ENCODE measurements at regions not wholly inside any gene's neighbourhood (a gene's known extent, or its start where the extent isn't known, plus 50 kb on each side); places are given as distances from the start of the nearest gene placed in this dataset.

DNA sequence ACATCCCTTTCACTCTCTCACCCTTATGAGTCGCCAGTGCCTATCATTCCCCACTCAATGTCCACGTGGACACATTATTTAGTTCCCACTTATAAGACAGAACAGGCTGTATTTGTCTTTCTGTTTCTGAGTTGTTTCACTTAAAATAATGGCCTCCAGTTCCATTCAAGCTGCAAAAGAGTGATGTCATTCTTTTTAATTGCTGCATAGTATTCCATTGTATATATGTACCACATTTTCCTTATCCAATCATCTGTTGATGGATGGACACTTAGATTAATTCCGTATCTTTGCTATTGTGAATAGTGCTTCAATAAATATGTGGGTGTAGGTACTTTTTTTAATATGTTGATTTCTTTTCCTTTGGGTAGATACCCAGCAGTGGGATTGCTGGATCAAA lies 79.1 kb downstream of the ZNF365 start:
- no peak for DNase-seq (ENCODE audit: low spot score)

DNA sequence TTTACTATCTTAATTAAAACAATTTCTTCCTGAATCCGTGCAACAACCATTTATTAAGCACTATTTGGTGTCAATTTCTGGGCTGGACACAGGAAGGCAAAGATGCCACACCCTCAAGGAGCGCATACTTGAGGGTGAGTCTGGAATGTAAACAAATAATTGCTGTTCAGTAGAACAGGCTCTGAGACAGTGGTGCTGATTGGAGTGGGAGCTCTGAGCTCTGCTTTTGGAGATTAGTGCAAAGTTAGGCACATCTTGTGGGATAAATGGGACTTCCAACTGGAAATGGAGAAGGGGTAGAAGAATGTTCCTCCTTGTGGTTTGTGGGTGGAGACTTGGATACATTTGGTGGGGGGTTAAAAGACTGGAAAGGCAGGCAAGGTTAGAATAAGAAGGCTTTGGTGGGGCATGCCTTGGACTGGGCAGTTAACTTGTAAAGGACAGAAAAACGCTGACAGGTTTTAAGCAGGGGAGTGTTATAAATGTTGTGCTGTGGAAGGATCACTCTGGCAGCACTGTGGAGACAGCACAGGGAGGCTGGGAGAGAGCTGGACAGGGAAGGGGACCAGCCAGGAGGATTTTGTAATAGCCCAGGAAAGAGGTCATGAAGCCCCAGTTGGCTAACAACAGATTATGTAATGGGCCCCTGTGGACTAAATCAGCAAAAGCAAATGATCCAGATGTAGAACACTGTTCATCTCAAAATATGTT lies 80.7 kb downstream of the ZNF365 start:
- DNase-seq (ENCODE audit: low spot score), result no peak

DNA sequence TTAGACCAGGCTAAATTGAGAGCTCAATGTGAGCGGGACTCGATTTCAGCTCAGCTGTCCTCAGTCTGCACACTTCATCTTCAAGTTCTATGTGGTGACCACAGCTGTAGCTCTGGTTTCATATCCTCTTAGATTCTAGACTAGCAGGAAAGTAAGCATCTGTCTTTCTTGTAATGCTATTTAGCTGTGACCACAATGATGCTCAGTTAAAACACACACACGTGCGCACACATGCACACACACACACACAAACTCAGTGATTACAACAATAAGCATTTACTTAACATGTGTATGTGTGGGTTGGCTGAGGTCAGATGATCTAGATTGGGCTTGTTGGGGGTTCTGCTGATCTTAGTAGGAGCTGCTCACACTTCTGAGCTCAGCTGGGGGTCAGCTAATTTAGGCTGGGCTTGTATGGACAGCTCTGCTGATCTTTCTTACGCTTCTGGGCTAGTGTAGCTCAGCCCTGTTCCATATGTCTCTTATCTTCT lies 82.5 kb downstream of the ZNF365 start:
- no peak for DNase-seq (ENCODE audit: low spot score)

DNA sequence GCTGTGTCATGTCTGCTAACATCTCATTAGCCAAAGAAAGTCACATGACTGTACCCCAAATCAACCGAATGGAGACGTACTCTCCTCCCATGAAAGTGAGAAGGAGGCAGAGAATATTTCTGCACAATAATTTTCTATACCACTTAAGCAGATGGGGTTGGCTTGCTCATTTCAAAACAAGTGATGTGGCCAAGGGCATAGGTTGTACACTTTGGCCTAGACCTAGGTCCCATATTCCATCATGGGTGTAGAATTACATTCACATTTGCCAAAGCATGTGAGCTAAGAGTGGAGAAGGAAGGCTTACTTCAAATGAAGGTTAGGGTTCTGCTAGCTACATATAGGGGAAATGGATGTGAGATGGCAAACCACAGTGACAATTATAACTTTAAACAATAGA lies 83.0 kb downstream of the ZNF365 start:
- DNase-seq (ENCODE audit: low spot score), result no peak

DNA sequence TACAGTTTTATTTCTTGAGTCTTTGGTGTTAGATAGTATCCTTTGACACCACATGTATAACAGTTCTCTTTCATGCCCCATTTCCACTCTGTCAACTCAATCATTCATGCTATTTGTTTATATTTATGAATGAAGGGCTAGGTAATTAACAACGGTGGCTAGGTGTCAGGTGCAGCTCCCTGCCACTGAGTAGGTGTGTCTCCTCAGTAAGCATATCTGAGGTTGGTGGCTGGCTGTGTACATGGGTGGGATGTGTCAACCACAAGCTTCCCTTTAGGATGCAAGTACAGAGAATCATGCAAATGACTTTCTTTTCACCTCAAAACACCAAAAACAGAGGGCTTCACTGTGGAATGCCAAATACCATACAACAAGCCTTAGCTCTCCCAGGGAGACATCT lies 83.4 kb downstream of the ZNF365 start:
- no peak for DNase-seq (ENCODE audit: low spot score)

DNA sequence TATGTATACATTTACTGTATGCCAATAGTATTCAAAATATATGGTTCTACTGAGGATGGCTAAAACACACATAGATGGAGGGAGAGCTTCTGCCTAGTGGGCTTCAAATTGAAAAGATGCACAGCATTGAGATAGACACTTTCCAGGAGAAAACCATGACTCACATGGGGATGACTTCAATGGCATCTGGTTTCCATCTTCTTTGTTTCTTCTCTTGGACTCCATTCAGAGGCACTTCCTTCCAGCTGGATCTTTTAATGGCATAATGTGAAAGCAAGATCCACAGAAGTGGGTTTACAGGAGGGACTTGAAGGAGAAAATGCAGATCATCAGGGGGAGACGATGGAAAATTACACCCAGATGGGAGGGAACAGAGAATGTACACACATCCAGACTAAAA lies 84.9 kb downstream of the ZNF365 start:
- DNase-seq (ENCODE audit: low spot score), result no peak

DNA sequence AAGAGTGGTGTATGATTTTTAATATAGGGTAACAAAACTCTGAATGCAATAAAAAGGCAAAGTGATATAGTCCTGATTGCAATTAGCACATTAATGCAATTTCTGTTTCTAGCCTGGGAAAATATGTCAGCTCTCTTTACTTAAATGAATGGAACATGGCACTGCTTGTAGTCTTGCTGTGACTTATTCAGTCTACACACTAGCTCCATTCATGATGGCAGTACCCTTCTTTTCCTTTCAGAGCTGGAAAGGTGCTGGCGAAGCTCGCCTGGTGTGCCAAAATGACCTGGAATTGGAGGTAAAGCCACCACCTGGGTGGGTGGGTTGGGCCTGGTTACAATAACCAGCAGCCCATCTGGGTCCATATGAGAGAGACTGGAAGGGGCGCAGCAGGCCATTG lies 85.3 kb downstream of the ZNF365 start:
- no peak for DNase-seq (ENCODE audit: low spot score)

DNA sequence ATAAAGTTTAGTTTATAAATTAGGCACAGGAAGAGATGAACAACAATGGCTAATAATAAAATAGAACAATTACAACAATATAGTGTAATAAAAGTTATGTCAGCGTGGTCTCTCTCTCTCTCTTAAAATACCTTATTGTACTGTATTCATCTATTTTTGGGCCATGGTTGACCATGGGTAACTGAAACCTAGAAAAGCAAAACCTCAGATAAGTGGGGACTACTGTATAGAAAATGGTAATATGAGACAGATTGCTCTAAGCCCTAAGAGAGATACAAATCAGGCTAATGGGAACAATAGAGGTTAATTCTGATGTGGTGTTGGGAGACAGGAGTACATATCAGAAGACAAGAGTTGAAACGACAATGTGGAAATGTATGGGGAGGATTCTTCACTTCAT lies 86.2 kb downstream of the ZNF365 start:
- DNase-seq (ENCODE audit: low spot score), result no peak

DNA sequence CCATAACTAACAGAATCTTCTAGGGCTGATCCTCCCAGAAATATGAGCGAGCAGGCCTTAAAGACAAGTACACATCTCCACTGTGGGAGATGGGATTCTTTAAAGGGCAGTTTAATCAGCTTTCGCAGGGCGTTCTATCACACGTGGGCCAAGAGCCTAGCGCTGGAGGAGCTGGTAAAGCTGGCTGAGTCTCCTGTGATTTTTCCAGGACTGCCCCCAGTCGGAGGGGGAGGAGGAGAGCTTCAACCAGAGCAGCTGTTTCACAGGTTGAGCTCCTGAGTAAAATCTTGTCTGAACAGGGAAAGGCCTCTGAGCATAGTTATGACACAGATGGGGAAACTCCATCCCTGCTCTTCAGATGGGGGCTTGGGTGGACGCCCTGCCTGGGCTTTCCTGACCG lies 87.0 kb downstream of the ZNF365 start:
- DNase-seq (ENCODE audit: low spot score), result no peak

DNA sequence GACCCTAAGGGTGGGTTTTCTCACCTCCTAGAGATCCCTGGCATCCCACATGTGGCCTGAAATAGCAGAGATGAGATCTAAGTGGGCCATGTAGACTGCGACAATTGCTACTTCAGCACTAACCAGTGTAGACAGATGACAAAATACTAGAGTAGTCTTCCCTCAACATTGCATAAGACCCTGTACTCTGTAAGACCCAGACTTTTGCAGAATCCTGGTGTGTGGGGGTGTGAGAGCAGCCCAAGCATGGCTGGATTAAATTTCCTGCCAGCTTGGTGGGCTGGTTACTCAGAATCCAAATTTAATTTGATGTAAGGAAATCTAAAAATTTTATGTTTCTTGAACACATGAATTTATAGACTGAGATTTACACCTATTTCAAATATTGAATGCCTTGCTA lies 88.3 kb downstream of the ZNF365 start:
- no peak for DNase-seq (ENCODE audit: low spot score)

DNA sequence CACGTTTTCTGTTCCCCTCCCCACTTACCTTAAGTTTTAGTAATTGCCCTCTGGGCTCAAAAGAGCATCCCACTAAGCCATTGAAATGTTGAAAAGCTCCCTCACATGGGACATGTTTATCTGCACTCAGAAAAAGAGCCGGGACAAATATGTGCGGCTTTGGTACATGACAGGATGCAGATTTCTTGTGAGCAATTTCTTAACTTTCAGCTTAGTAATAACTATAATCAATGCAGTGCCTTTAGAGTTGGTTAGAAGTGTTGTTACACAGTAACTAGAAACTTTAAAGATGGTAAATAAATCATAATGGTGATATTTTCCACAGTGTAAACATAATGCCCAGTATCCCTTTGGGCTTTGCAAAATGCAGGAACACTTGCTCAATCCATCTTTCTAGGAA lies 89.2 kb downstream of the ZNF365 start:
- DNase-seq (ENCODE audit: low spot score), result no peak

DNA sequence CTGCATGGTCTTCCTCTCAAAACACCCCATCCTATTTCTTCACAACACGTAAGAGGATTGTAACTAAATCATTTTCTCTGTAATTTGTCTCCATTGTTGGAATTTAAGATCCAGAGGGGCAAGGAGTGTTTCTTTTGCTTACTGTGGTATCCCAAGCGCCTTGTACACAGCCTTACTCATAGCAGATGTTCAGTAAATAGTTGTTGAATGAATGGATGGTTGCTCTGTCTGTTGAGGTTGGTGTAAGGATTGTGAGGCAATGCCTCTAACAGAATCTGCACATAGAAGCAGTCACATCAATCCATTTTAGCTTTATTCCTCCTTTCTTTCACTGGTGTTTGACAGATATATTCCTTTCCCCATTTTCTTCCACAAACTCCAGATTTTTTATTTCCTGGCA lies 90.1 kb downstream of the ZNF365 start:
- DNase-seq (ENCODE audit: low spot score), result no peak

DNA sequence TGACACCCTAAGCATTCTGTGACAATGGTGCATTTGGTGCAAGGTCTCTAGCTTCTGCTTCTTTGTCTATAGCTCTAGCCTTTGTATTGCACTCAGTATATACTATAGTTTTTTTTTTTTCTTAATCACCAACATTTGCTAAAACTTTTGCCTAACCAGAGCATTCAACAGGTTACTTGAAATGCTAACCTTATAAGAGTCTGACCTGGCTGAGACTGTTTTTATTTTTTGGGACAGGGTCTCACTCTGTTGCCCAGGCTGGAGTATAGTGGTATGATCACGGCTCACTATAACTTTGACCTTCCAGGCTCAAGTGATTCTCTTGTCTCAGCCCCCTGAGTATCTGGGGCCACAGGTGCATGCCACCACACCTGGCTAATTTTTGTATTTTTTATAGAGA lies 92.4 kb downstream of the ZNF365 start:
- no peak for DNase-seq (ENCODE audit: low spot score)

DNA sequence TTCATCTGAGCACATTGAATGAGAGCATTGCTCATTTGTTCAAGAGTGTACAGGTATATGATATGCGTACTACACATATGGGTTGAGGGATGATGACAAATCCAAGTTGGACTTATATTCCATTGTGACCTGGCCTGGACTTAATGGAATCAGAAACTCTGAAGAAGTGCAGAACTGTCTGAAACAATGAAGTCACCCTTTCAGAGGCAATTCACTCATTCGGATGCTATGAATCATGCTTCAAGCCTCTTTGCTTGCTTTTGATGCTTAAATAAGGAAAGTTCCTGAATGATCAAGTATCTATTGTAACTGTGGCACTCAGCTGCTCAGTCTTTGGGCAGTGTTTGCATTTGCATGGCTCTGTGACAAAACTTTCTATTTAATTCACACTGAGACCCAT lies 93.4 kb downstream of the ZNF365 start:
- DNase-seq (ENCODE audit: low spot score), result no peak

DNA sequence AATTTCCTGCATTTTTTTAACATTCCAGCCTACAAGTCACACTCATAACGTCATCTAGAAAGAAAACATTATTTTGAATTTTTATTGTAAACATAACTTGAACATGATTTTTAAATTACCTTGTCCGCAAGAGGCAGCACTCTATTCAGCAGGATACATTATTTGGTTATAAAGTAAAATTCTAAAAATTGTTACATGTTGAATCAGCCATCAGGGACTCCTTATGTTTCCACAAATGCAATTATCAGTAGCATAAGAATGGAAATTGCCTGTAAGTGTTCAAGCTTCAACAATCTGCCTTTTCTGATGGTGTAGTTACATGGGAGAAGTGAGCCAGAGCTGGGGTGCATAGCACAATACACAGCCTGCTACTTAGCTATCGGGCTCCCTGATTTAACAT lies 97.5 kb downstream of the ZNF365 start:
- no peak for DNase-seq (ENCODE audit: low spot score)

DNA sequence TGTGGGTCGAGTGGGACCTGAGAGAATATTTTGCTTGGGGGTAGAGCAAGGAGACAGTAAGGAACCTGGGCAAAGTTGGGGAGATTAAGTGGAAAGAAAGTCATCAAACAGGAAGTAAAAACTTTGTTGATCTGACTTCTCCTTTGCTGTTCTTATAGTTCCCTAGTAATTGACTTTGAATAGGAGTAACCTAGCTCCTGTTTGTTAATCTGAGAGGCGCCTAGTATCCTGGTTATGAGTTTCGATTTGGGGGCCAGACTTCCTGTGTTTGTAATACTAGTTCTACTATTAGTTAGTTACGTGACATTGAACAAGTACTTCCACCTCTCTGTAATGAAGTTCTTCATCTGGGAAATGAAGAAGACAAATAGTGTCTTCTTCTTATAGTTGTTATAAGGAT lies 99.1 kb downstream of the ZNF365 start:
- DNase-seq (ENCODE audit: low spot score), result no peak

DNA sequence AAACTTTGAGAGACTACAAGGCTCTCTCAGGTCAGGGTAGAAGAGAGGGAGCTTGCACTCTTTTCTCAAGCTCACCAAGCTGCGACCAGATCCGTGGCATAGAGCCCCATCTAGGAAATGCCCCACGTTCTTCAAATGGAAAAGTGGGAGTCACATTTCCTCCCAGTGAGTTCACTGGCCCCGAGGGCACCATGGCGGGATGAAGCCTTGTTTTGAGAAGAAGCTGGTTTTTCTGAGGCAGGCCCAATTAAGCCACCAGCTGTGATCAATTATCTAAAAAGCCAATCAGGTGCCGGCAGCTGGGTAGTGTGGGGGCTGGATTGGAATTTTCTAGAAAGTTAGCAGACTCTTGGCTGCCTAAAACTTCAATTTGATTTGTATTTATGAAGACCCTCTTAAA lies 101.4 kb downstream of the ZNF365 start:
- DNase-seq (ENCODE audit: low spot score), result no peak

DNA sequence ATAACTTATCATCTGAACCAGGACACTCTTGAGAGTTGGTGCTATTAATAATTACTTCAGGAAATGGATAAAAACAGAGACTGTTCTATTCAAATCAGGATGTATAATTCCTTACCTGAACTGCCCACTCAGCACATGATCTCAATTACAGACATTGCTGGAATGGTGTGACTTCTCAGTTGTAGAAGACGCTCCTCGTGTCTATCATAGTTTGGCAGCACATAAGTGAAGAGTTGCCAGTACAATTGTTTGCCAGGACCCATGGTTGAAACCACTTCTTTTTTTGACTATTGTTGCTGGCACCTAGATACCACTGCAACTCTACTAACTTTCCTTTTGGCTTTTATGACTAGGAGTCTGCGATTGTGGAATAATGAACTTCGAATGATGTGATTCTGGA lies 105.4 kb downstream of the ZNF365 start:
- DNase-seq (ENCODE audit: low spot score), result no peak

DNA sequence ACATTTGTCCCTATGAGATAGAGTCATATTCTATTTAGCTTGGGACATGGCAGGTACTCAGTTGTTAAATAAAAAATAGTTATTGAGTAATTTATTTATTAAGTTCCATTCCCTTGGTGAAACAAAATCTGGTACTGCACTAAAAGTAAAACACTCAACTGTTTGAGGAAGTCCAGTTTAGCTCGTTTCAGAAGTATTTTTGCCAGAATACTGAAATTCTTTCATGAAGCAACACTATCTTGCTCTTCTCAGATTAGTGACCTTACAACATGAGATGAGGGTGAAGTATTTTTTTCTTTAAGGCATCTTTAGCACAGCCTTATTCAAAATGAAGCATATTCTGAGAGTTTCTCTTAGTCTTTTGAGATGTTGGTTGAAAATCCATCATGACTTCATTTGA lies 106.0 kb downstream of the ZNF365 start:
- no peak for DNase-seq (ENCODE audit: low spot score)

DNA sequence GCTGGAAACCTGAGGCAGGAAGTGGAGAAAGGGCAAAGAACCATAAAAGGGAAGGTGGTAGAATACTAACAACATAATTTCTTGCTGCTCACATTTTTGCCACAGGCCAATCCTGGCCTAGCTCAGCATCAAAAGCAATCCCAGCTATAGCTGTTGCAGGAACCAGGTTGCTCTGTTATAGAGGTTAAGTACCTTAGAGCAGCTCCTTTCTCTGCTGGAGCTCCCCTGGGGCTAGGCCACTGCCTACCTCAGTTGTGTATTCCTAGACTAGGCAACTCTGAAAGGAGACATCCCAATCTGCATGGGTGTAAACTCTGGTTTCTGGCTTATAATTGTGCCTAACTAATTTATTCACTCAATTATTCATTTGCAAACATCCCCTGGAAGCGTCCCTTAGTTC lies 108.4 kb downstream of the ZNF365 start:
- DNase-seq (ENCODE audit: low spot score), result no peak

DNA sequence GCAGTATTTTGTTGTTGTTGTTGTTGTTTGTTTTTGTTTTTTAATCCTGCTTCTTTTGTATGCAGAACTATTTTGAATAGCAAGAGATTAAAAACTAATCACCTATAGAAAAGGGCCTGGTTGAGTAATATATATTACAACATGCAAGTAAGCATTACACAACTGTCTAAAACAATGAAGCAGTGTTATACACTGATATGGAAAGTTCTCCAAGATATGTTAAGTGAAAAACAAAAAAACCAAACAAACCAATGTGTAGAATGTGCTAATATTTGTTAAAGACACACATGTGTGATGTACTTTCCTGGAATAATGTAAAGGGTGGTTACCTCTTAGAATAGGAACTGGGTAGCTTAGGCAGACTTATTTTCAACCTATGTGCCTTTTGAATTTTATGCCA lies 117.4 kb downstream of the ZNF365 start:
- no peak for DNase-seq (ENCODE audit: low spot score)

DNA sequence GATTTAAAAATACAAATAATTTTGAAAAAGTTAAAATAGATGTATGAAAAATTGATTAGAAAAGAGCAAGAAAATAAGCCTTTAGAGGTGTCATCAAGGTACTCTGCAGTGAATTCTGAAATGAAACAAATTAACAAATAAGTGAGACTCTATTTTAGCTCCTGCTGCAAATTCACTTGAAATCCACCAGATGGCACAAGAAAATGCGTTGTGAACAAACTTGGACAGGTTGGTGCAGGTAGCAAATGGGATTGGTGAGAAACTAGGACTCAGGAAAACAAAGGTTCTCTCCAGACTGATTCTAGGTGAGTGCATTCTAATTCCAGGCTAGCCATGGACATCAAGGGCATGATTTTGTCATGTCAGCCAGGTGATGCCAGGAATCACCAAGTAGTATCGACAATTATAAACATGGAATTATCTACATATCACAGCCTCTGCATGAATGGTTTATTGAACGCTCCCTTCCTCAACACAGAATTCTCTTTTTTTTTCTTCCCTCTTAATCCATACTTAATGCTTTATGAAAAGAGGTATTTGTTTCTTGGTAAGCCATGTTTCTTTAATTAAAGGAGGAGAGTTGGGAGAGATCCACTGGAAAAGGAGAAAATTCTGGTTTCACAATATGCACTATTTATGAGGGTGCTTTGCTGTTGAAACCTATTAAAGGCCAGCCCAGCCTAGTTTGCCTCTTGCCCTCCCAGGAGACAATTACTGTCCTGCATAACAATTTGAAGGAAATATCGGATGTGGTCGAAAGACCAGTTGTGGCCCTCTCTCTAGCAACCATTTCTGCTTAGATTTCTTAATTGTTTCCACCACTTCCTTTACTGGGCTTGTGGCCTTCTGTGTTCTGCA lies 118.1 kb downstream of the ZNF365 start:
- DNase-seq (ENCODE audit: low spot score), result peak; percentile 21

DNA sequence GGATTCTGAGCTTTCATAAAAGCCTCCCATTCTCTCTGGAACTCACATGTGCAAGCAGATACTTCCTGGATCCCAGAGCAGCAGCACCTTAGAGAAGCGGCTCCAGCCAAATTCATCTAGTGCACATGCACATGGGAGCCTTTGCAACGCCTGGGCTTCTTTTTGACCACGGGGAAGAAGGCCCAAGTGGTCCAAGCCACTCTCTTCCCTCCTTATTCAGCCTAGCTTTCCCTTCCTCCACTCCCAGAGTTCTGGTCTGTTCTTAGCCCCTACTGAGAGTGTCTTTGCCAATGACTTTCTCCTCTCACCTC lies 118.7 kb downstream of the ZNF365 start:
- no peak for DNase-seq (ENCODE audit: low spot score)

DNA sequence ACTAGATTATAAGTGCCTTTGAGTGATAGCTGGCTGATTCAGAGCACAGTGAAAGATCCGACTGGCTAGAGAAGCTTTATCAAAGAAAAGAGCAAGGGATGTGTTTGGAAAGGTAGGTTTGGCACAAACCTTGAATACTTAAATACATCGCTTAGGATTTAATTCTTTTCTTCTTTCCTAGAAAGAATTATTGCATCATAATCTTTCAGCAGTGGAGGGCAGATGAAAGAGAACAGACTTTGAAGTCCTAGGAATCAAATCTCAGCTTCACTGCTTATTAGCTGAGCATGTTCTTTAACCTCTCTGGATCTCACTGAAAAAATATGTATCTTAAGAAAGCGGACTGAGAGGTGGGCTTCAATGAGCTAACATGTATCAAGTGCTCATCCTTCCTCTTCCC lies 122.8 kb downstream of the ZNF365 start:
- no peak for DNase-seq (ENCODE audit: low spot score)
